COR-L47 (cell line): ENCODE measurements at regions not wholly inside any gene's neighbourhood (a gene's known extent, or its start where the extent isn't known, plus 50 kb on each side); places are given as distances from the start of the nearest gene placed in this dataset.
"Not testable (repeated sequence)": the region's sequence is repeated elsewhere in the genome, so short reads cannot be mapped to it uniquely, and the experiment has no call there.

Source experiments
- DNase-seq: peaks from one replicate; lab custom pipeline; 2025; lab: John Stamatoyannopoulos, UW

DNA sequence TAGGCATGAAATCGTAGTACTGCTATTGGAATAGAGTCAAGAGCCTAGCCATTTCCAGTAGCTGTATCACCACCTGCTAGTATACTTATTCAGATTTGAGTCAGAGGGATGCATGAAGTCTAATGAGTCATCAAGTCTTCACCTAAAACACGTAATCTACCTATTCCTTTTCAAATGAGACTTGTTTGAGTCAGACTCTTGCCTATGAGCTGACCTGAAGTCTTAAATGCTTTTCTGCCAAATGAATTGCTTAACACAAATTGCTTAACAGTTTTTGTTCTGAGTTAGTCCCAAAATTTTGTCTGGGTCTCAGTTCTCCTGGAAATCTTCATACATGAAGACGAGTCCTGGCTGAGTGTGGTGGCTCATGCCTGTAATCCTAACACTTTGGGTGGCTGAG lies 165.2 kb downstream of the GNAT3 start:
- DNase-seq: no peak

DNA sequence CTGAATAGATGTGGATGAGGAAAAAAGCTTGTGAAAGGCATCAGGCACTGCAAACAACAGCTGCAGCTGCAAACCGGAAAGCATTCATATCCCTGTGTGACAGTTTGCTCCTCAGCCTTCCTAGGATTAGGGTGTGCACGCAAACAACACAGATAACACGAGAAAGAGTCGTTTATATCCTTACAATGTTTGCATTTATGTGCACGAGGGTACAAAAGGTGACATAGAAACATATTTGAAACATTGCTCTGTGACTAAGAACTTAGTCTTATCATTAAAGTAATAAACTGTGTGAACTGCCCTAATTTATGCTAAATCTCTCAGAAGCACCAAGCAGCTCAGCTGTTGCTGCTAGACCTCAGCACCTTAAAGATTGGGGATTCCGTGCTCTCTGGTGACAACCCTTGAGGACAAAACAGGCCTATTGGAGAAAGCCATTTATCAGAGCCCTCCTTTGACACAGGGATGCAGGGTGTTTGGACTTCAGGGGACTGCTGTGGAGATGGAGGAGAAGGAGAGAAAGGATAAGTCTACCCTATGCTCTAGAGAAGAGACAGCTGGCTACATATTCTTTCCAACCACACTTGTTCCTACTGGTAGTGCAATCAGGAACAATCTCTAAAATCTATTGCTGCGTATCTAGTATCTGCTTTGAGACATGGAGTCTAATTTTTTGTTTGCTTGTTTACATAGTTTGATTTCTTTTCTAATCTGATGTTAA lies 176.2 kb downstream of the GNAT3 start:
- DNase-seq: peak; percentile 21

DNA sequence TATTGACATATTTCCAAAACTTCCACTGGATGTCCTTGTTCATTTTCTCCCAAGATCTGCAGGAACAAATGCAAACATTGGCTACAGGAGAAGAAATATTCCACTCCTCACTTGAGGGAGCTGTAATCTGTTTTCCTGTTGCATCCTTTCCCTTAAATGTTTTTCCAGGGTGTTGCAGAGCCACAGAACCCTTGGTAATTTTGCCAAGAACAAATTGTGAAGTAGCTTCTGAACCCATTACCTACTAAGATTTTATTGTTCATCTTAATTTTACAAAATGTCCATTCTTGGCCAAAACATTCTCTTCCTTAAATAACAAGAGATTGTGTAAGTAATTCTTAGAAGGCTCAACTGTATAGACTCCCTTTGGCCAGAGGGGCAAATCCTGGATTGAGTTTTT lies 177.0 kb downstream of the GNAT3 start:
- DNase-seq: no peak

DNA sequence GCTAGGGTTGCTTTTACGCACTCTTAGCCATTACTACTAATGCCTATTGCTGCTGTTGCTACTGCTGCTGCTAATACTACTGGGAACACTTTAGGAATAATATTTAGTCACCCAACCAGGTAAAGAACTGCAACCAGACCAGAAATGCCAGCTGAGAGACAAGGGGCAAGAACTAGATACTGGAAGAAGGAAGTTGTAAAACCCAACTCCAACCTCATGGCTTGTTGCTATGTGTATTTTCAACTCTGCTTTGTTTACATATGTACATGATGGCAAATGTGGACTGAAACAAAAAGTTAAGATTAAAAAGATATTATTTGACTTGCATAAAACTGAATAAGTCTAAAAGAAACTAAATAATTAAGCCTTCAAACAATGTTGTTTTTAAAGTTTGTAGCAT lies 177.7 kb downstream of the GNAT3 start:
- no peak for DNase-seq

DNA sequence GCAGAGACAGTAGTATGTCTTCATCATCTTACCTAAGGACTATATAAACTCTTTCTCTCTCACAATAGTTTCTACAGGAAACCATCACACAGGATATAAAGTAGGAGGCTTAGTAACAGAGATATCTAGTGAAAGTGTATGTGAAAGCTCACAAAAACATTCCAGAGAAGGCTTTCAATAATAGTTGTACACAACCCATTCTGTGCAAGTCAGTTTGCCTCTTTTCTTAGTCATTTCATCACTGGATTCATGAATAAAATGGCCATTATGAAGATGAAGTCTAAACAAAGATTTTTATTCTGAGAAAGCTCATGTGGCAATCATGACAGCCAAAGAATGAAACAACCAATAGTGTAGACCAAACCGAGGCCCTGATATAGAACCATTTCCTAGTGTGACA lies 178.8 kb downstream of the GNAT3 start:
- DNase-seq: no peak

DNA sequence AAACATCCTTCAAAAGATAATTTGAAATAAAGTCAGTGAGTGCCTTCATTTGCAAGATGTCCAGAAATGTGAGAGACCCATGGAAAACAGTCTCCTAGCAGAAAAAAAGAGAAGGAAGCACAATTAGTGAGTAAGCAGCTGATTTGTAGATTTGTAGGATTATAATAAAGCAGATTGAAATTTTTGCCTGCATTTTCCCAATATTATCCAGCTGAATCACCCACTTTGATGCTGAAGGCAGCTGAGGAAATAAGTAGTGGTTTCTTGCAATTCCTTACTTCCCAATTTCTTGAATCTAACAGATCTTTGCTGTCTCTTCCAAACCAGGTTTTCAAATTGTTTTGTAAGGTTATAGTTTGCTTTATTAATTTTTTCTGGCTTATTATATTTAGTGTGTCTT lies 181.4 kb downstream of the GNAT3 start:
- DNase-seq: no peak

DNA sequence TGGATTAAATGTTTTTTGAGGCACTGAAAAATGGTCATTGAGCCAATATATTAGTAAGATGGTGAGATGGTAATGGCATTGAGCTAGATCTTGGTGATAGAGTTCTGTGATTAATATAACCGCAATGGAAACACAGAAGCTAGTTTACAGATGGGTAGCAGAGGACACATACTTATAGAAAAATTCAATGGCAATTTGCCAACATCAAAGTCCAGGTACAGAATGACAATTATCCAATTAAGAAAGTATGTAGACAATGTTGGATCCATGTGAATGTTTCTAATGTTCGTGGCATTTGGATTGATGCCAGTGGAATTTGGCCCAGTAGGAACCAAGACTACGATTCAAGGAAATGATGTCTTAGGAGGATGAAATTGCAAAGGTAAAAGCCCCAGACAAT lies 187.8 kb downstream of the GNAT3 start:
- DNase-seq: no peak

DNA sequence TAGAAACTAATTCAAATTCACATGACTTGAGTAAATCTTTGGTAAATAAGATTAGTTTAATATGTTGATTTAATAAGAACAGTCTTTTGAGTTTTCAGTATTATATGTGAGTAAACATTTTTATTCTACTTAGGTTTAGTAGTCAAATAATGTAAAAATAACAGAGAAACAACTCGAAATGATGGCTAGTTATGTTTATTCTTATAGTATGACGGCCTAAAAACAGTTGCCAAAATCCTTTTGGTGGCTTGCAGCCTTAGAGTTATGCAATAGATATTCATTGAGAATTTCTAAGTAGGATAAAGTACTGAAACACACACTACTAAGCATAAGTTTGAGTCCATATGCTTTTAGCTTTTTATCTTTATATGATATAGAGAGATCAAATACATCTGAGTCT lies 184.8 kb downstream of the GNAI1 start:
- no peak for DNase-seq

DNA sequence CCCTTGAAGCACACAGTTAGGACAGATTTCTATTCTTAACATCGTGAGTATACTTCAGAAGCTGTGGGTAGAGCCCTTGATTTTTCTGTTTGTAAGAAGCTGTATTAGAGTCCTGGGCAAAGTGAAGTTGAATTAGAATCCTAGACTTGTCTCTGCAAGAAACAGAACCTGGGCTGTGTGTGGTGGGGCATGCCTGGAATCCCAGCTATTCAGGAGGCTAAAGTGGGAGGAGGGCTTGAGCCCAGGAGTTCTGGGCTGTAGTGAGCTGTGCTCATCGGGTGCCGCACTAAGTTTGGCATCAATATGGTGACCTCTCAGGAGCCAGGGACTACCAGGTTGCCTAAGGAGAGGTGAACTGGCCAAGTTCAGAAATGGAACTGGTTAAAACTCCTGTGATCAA lies 183.4 kb downstream of the GNAI1 start:
- DNase-seq: no peak

DNA sequence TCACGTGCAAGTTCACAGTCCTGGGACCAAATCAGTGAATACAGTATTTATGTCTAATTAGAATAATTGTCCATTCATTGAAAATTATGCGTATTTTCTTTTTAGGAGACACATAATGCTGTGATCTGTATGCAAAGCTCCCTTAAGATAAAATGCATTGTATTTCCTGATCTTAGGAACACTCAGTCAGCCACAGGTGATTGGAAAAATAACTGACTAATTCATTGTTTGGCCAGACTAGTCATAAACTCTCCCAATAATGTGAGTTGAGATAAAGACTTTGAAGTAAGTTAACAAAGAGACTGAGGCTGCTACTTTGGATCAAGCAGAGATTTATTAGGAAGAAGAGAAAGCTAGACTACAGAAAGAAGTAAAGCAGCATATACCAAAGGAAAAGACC lies 182.2 kb downstream of the GNAI1 start:
- DNase-seq: no peak

DNA sequence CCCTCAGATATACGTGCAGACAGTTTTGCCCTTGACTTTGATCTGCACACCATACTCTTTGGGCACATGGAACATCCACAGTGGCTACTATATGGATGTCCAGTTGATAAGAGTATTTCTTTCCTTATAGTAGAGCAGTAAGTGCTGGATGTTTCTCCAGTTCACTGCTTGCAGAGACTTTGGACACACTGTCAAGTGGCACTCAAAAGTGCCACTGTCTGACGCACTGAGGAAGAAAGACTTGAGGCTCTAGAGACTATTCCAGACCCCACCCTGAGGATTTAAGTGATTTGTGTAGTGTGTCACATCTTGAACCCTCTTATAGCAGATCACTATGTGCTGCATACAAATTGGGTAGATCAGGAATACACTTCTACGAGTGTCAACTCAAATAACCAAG lies 179.1 kb downstream of the GNAI1 start:
- no peak for DNase-seq

DNA sequence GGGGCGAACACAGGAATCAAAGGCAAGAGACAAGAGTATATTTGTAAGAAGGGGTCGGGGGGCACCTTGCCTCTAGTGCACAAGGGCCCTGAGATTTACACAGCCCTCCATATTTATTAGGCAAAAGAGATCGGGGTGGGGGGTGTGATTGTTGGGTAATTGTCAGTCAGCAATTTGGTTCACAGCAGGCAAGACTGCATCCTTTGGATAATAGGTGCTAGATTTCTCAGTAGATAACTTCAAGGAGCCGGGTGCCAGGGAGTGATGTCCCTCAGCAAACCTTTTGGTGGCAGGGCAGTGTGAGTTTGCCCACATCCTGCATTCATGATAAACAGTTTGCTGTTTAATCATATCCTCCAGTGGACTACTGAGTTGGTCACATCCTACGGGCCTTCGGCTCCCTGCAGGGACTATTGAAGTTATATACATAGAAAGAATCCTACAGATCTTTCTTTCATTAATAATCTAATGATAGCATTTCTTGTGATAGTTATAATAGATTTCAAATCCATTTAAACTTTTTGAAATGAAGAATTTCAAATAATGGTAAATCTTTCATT lies 178.5 kb downstream of the GNAI1 start:
- DNase-seq: no peak

DNA sequence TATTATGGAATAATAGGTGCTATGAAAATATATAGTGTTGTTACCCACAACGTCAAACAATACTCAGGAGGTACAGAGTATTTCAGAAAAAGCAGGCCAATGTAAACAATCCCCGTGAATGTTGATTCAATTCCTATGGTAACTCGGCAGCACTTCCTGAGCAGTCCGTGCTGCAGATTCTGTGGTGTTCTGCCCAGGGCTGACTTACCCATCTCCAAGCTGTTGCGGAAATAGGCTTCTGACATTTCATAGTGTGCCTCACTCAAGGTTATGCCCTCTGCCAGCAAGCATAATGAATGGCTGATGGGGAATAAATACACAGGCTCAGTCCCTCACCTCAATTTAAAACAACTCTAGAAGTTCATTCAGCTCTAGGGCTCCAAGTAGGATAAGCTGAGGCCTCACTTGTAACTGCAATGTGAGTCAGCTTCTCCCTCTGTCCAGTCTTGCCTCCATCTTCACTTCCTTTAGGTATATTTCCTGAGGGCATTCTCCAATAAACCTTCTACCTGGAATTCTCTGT lies 177.6 kb downstream of the GNAI1 start:
- peak; percentile 57 for DNase-seq

DNA sequence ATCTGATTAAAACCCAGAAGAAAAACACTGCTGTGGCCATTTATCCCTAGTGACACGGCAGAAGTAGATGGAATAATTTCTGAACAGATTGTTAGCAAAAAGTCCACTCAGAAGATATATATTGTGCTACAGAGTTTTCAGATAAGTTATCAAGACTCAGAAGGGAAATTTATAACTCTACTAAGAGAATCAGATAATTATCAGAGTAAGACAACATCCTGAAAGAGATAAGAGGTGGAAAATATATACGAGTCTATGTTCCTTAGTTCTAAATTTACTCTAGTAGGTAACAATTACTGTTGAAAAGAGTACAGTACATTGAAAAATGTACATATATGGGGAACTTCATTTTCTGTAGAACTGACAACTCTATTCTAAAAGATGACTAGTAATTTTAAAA lies 176.7 kb downstream of the GNAI1 start:
- DNase-seq: no peak

DNA sequence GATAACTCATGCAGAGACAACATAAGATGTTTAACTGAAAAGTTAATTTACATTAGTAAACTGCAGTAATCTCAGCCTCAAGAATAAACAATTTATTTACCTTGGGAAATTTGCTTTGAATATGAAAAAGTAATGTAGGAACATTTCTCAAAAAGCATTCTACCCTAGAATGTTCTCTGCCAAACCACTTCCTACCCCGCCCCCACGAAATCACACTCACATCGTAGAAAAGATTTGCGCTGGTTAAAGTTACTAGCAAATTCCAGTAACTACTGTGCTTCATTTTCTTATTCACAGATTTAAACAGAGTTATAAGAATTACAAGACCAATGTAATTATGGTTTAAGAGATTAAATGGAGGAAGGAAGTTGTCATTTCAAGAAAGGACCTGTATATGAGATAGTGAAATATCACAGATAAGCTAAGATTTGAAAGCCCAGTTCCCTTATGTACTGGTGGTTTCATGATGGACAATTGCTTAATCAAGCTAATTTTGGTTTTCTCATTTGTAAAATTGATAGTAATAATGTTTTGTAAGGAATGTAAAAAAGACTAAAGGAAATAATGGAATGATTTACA lies 175.4 kb downstream of the GNAI1 start:
- no peak for DNase-seq

DNA sequence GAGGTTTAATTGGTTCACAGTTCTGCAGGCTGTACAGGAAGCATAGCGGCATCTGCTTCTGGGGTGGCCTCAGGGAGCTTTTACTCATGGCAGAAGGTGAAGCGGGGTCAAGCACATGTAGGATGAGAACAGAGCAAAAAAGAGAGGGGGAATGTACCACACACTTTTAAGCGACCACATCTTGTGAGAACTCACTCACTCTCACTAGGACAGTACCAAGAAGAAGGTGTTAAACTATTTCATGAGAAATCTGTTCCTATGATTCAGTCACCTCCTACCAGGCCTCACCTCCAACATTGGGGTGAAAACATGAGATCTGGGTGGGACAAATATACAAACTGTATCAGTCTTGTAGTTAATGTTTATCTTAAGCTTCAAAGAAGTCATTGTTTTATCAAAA lies 174.7 kb downstream of the GNAI1 start:
- no peak for DNase-seq

DNA sequence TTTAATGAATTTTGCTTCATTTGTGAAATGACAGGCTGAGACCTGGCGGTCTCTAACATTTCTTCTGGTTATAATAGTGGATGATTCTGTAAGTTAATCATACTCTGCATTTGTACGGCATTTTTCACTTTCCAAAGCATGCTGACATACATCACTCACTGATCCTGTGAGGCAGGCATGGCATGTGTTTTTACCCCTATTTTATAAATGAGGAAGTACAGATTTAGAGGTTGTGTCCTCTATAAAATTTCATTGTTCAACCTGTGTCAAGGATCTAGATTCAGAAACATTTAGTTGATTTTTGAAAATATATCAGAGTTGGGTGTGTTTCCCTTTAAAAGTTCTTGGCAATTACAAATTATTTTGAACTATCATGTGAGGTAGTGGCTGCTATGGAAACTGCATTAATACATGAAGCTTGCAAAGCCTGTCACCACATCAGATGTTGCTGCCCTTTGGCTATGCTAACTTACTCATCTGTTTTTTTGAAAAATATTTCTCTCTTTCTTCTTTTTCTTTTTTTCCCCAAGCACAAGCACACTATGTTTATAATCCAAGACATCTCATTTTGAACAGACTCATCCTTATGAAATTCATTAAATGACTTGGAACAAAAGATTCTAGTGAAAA lies 172.7 kb downstream of the GNAI1 start:
- no peak for DNase-seq

DNA sequence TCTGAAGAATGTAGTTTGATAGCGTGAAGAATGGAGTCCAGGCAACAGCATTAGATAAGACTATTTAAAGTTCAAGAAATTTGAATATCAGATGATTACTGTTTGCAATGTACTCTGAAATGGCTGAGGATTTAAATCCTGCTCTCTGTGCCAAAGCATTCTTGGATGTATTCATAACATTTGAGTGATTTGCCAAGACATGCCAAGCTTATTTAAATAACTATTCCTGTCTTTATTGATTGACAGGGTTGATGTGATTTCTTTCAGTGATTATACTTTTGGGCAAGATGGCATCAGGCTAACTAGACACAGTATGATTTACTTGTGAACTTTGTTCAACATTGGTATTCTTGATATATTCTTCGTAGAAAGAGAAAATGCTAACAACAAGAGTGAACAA lies 168.7 kb downstream of the GNAI1 start:
- DNase-seq: no peak

DNA sequence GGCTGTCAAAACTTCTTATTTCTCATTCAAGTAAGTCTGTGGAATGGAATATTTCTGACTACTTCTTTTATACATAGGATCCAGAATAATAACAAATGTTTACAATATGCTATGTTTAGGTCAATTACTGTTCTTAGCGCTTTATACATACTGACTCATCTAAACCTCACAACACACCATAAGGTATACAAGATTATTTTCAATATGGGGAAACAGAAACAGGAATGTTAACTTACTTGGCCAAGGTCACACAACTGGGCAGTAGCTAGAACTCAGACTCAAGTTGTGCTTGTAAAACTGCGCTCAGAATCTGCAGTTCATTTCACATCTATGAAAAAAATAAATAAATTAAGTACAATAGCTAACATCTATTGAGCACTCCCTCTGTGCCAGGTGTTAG lies 168.0 kb downstream of the GNAI1 start:
- DNase-seq: no peak

DNA sequence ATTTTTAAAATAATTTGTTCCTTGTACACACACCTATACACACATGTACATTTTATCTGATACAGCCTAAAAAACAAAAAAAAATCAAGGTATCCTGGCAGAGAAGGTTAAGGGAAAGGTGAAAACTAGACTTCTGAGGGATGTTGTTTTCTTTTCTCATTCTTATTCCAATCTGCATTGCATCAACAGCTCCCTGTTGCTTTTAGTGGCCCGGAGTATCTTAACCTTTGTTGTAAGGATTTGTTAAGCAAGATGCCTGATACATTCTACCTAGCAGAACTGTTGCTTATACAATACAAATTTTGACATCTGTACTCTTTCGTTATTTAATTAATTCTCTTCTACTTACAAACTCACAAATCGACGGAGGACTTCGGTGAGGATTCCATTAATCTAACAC lies 167.4 kb downstream of the GNAI1 start:
- DNase-seq: no peak

DNA sequence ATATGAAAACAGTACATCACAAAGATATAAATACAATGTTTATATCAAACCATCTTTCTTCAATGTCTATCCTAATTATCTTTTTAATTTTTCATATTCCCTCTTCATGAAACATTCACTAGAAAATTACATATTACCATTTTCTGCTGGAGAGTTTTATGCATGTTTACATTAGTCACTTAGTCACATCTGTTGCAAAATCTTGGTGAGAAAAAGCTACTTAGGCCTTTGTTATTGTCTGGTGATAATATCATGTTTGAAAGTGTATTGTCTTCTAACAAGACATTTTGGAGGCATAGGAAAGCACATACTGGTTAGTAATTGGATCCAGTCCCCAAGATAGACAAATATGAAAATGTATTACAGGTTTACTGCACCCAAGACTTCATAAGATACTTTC lies 163.6 kb downstream of the GNAI1 start:
- DNase-seq: no peak

DNA sequence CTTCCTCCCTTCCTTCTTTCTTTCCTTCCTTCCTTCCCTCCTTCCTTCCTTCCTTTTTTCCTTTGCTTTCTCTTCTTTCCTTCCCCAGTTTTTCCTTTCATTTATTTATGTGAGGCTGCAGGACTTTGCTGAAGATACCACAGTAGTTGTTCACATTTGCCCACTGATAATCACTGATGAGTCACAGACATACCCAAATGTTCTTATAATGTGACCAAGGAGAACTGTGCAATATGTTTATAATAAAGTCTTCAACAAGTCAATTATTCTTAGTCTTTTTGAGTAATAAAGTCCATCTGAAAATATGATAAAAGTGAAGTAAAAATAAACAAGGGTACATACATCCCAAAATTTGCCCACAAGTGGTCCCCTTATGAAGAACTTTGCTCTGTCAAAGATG lies 159.7 kb downstream of the GNAI1 start:
- DNase-seq: no peak

DNA sequence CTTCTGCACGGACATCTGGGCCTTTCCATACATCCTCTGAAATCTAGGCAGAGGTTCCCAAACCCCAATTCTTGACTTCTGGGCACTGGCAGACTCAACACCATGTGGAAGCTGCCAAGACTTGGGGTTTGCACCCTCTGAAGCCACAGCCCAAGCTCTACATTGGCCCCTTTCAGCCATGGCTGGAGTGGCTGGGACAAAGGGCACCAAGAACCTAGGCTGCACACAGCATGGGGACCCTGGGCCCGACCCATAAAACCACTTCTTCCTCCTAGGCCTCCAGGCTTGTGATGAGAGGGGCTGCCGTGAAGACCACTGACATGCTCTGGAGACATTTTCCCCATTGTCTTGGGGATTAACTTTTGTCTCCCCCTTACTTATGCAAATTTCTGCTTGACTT lies 158.0 kb downstream of the GNAI1 start:
- not testable (repeated sequence) for DNase-seq
